H1 (cell line): ENCODE measurements at regions not wholly inside any gene's neighbourhood (a gene's known extent, or its start where the extent isn't known, plus 50 kb on each side); places are given as distances from the start of the nearest gene placed in this dataset.

Experiments used
- CTCF ChIA-PET: fragments of 300-600 bp; sonication (Branson Sonifier 250); formaldehyde crosslinking; loops from one replicate; lab custom pipeline; 2021; ENCODE audit not compliant: partially characterized antibody; lab: Charles Lee
- POLR2A ChIA-PET: fragments of 300-600 bp; sonication (Branson Sonifier 250); formaldehyde crosslinking; loops from one replicate; lab custom pipeline; 2021; ENCODE audit warnings: inconsistent platforms; ENCODE audit not compliant: partially characterized antibody; lab: Charles Lee
- DNase-seq, 2 experiments: peaks; one replicate each; pipeline versions ENCODE4 v3.0.0 to v3.0.0-alpha.2; 2010 to 2022; ENCODE audit warnings: low spot score in 2 of 2, low read depth in 1 of 2, mixed read lengths in 1 of 2
- FAIRE-seq: peaks from 2 replicates; lab custom pipeline; 2011; peaks lifted over from hg19 to GRCh38; lab: Jason Lieb, UNC
- H2AFZ ChIP-seq: 2 replicates; pipeline ENCODE4 v1.8.1; 2012; ENCODE audit warnings: low read length, inconsistent platforms
- H2AK5ac ChIP-seq: 2 replicates; pipeline ENCODE4 v1.6.1; 2013; ENCODE audit warnings: low read depth, low read length
- H2BK120ac ChIP-seq: replicated peaks from 2 replicates; pipeline ENCODE3; 2013; ENCODE audit warnings: low read depth, low read length, inconsistent platforms
- H2BK12ac ChIP-seq: 2 replicates; pipeline ENCODE4 v1.6.1; 2013; ENCODE audit warnings: low read depth, low read length
- H2BK15ac ChIP-seq: 2 replicates; pipeline ENCODE4 v1.6.1; 2013; ENCODE audit warnings: low read length
- H2BK20ac ChIP-seq: 2 replicates; pipeline ENCODE4 v1.6.1; 2013; ENCODE audit warnings: low read length
- H2BK5ac ChIP-seq: 2 replicates; pipeline ENCODE4 v1.6.1; 2013; ENCODE audit warnings: low read depth, low read length
- H3K14ac ChIP-seq: 2 replicates; pipeline ENCODE4 v1.6.1; 2013; ENCODE audit warnings: inconsistent platforms; ENCODE audit not compliant: insufficient read length
- H3K18ac ChIP-seq: 2 replicates; pipeline ENCODE4 v1.6.1; 2013; ENCODE audit warnings: low read length; ENCODE audit errors: extremely low read depth
- H3K23ac ChIP-seq: 2 replicates; pipeline ENCODE4 v1.6.1; 2013; ENCODE audit warnings: inconsistent platforms; ENCODE audit not compliant: insufficient read length
- H3K23me2 ChIP-seq: 2 replicates; pipeline ENCODE4 v1.6.1; 2013; ENCODE audit warnings: low read depth, low read length
- H3K27ac ChIP-seq: 2 replicates; pipeline ENCODE4 v1.6.1; 2011; ENCODE audit warnings: low read depth, low read length, inconsistent platforms
- H3K27me3 ChIP-seq, 4 experiments: replicated peaks in 1 of 4; 1 replicate in 1 of 4; 2 replicates in 3 of 4; pipeline versions ENCODE4 v1.6.1 to v1.8.1; 2011 to 2013; ENCODE audit warnings: low read length in 3 of 4, mild to moderate bottlenecking in 3 of 4, inconsistent platforms in 2 of 4, mixed read lengths in 2 of 4, moderate library complexity in 1 of 4; ENCODE audit not compliant: control insufficient read depth in 3 of 4, insufficient read depth in 3 of 4; ENCODE audit errors: extremely low read depth in 1 of 4
- H3K36me3 ChIP-seq, 4 experiments: 2 replicates each; pipeline versions ENCODE4 v1.6.1 to v1.8.1; 2011 to 2013; ENCODE audit warnings: mild to moderate bottlenecking in 4 of 4, low read length in 3 of 4, moderate library complexity in 2 of 4, control low read depth in 1 of 4, inconsistent platforms in 1 of 4; ENCODE audit not compliant: insufficient read depth in 4 of 4, control insufficient read depth in 2 of 4
- H3K4ac ChIP-seq: replicated peaks from 2 replicates; pipeline ENCODE3; 2013; ENCODE audit warnings: low read length, low read depth, mixed read lengths, inconsistent platforms; ENCODE audit not compliant: insufficient read length
- H3K4me1 ChIP-seq, 4 experiments: replicated peaks in 1 of 4; 1 replicate in 1 of 4; 2 replicates in 3 of 4; pipeline versions ENCODE4 v1.6.1 to v1.8.1; 2011 to 2013; ENCODE audit warnings: low read length in 3 of 4, inconsistent platforms in 2 of 4, mixed read lengths in 1 of 4; ENCODE audit not compliant: insufficient read depth in 4 of 4, control insufficient read depth in 3 of 4
- H3K4me2 ChIP-seq, 2 experiments: 2 replicates each; pipeline versions ENCODE4 v1.6.1 to v1.8.1; 2011 to 2013; ENCODE audit warnings: low read depth in 2 of 2, low read length in 2 of 2, control low read depth in 1 of 2, inconsistent platforms in 1 of 2, mild to moderate bottlenecking in 1 of 2; ENCODE audit not compliant: insufficient read depth in 1 of 2
- H3K4me3 ChIP-seq, 4 experiments: fragments of 200-600, 300-600 bp in 1 of 4; sonication (generic), shearing (Covaris generic), sonication (Bioruptor Twin) in 1 of 4; 2 replicates each; pipeline versions ENCODE4 v1.5.1 to v1.8.1; 2011 to 2016; ENCODE audit warnings: low read length in 4 of 4, low read depth in 3 of 4, control low read depth in 2 of 4, inconsistent platforms in 2 of 4, mild to moderate bottlenecking in 2 of 4, mixed read lengths in 1 of 4, moderate library complexity in 1 of 4; ENCODE audit not compliant: insufficient read depth in 2 of 4; ENCODE audit errors: extremely low read depth in 1 of 4
- H3K56ac ChIP-seq: replicated peaks from 2 replicates; pipeline ENCODE3; 2013; ENCODE audit warnings: low read depth, mild to moderate bottlenecking, mixed read lengths, low read length, inconsistent platforms; ENCODE audit not compliant: insufficient read length
- H3K79me1 ChIP-seq: 2 replicates; pipeline ENCODE4 v1.6.1; 2013; ENCODE audit warnings: low read depth, low read length, control low read depth
- H3K79me2 ChIP-seq, 2 experiments: 2 replicates each; pipeline versions ENCODE4 v1.6.1 to v1.8.1; 2012 to 2013; ENCODE audit warnings: low read length in 2 of 2, mild to moderate bottlenecking in 2 of 2, inconsistent platforms in 1 of 2; ENCODE audit not compliant: insufficient read depth in 2 of 2, control insufficient read depth in 1 of 2
- H3K9ac ChIP-seq, 4 experiments: replicated peaks in 1 of 4; 1 replicate in 1 of 4; 2 replicates in 3 of 4; pipeline versions ENCODE4 v1.6.1 to v1.8.1; 2011 to 2013; ENCODE audit warnings: low read depth in 3 of 4, low read length in 3 of 4, control low read depth in 2 of 4, mild to moderate bottlenecking in 2 of 4, moderate library complexity in 2 of 4, inconsistent platforms in 1 of 4; ENCODE audit errors: extremely low read depth in 1 of 4
- H3K9me3 ChIP-seq, 2 experiments: 2 replicates each; pipeline versions ENCODE4 v1.6.1 to v1.8.1; 2012 to 2013; ENCODE audit warnings: mild to moderate bottlenecking in 2 of 2, moderate library complexity in 2 of 2, control low read depth in 1 of 2, inconsistent platforms in 1 of 2, low read depth in 1 of 2, low read length in 1 of 2, mixed read lengths in 1 of 2; ENCODE audit not compliant: insufficient read depth in 2 of 2
- H4K20me1 ChIP-seq, 2 experiments: replicated peaks in 1 of 2; 2 replicates each; pipeline versions ENCODE3 to v1.8.1; 2011 to 2013; ENCODE audit warnings: inconsistent platforms in 2 of 2, low read length in 2 of 2, mild to moderate bottlenecking in 1 of 2; ENCODE audit not compliant: insufficient read depth in 2 of 2, control insufficient read depth in 1 of 2
- H4K5ac ChIP-seq: 2 replicates; pipeline ENCODE4 v1.6.1; 2013; ENCODE audit warnings: low read length, low read depth, mixed read lengths, inconsistent platforms; ENCODE audit not compliant: insufficient read length
- H4K8ac ChIP-seq: 2 replicates; pipeline ENCODE4 v1.8.0; 2013; ENCODE audit warnings: mild to moderate bottlenecking, moderate library complexity, low read length, inconsistent platforms; ENCODE audit not compliant: insufficient read depth; ENCODE audit errors: extremely low read depth
- H4K91ac ChIP-seq: replicated peaks from 2 replicates; pipeline ENCODE3; 2013; ENCODE audit warnings: low read length, mixed read lengths, inconsistent platforms; ENCODE audit not compliant: insufficient read length
- EGR1 ChIP-seq: IDR thresholded peaks from 2 replicates; pipeline ENCODE4 v1.6.1; 2011; ENCODE audit warnings: low read depth, low read length, borderline replicate concordance
- GABPA ChIP-seq: IDR thresholded peaks from 2 replicates; pipeline ENCODE4 v1.6.1; 2011; ENCODE audit warnings: mild to moderate bottlenecking, low read length, moderate library complexity, borderline replicate concordance; ENCODE audit not compliant: insufficient read depth
- KDM1A ChIP-seq: fragments of 200-600, 300-600 bp; sonication (generic); IDR thresholded peaks from 2 replicates; pipeline ENCODE4 v1.7.1; 2016; ENCODE audit warnings: mild to moderate bottlenecking, low read length, borderline replicate concordance
- SIX5 ChIP-seq: IDR thresholded peaks from 2 replicates; pipeline ENCODE4 v1.6.1; 2011; ENCODE audit warnings: mild to moderate bottlenecking, low read depth, low read length
- TCF12 ChIP-seq: IDR thresholded peaks from 2 replicates; pipeline ENCODE4 v1.6.1; 2011; ENCODE audit warnings: low read depth, mild to moderate bottlenecking, low read length
- WGBS, 2 experiments: shearing (Covaris generic) in 1 of 2; methylation state at CpG; one replicate each; pipeline versions ENCODE4 v1.1.6 to v1.1.7; 2013 to 2015; ENCODE audit warnings: low lambda C conversion rate in 2 of 2, mixed read lengths in 2 of 2, inconsistent platforms in 1 of 2, low coverage in 1 of 2, missing lambda C conversion rate in 1 of 2; ENCODE audit not compliant: insufficient replicate concordance in 2 of 2, insufficient coverage in 1 of 2, insufficient read length in 1 of 2; ENCODE audit errors: extremely low coverage in 1 of 2, missing lambda C conversion rate in 1 of 2; 5-methylcytosine and 5-hydroxymethylcytosine counted together

DNA sequence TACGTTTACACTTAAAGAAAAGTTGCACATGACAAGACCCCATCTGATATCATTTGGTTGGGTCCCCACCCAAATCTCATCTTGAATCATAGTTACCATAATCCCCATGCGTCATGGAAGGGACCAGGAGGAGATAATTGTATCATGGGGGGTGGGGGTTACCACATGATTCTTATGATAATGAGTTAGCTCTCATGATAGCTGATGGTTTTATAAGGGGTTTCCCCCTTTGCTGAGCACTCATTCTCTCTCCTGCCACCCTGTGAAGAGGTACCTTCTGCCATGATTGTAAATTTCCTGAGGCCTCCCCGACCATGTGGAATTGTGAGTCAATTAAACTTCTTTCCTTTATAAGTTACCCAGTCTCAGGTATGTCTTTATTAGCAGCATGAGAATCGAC lies 60.3 kb downstream of the PHLDA1 start:
- Histone ChIP-seq H2BK12ac (peak overlapping the region; percentile 82; the same call in 1 of the 2 replicates), H3K9ac (no peak overlapping the region), H3K14ac (no peak overlapping the region), H3K18ac (no peak overlapping the region), H2BK5ac (peak overlapping the region; percentile 45; the same call in 1 of the 2 replicates), H2BK120ac (peak overlapping the region; percentile 73), H4K5ac (no peak overlapping the region), H3K27ac (no peak overlapping the region), H3K79me1 (no peaks in the 10 kb centered on the region), H3K4me2 (no peak overlapping the region), H3K27me3 (no peaks in the 10 kb centered on the region), H3K4me3 (no peak overlapping the region), H3K9me3 (no peaks in the 10 kb centered on the region), H3K4ac (no peak overlapping the region), H2AFZ (no peak overlapping the region), H3K4me1 (peaks cover 2 to 15% (median 11%) of the 10 kb centered on the region in 4 experiments; a peak in 6 of 7 replicates), H4K91ac (peak overlapping the region; percentile 67), H3K56ac (no peak overlapping the region), H4K8ac (no peak overlapping the region), H2BK20ac (no peak overlapping the region), H4K20me1 (no peaks in the 10 kb centered on the region), H3K36me3 (no peaks in the 10 kb centered on the region), H3K23me2 (peaks cover 2% of the 10 kb centered on the region; the same call in 1 of the 2 replicates), H3K79me2 (no peaks in the 10 kb centered on the region), H3K23ac (no peak overlapping the region), H2BK15ac (no peak overlapping the region), H2AK5ac (no peak overlapping the region)
- POLR2A ChIA-PET: interaction anchor here (3.6 kb wide), 1 partner anchor 12 kb away, joined by 16 read pairs; no protein-coding TSS in a partner anchor
- DNase-seq: no peak
- FAIRE-seq: no peak
- WGBS, 2 experiments: 82% methylated on average over 4 of the region's 4 CpGs; no CpG with 5 or more reads in 1 of the 2 experiments
- TF ChIP-seq GABPA (no peak), EGR1 (no peak), SIX5 (no peak), KDM1A (no peak), TCF12 (no peak)
- CTCF ChIA-PET: no interaction called here
